NB4 (cell line): ENCODE measurements at regions not wholly inside any gene's neighbourhood (a gene's known extent, or its start where the extent isn't known, plus 50 kb on each side); places are given as distances from the start of the nearest gene placed in this dataset.

Source experiments
- POLR2A ChIP-seq: IDR thresholded peaks from 2 replicates; pipeline ENCODE4 v1.6.1; 2011; ENCODE audit warnings: mild to moderate bottlenecking; ENCODE audit not compliant: insufficient read length; ENCODE audit errors: extremely low read depth
- TF ChIP-seq, protein P1 (sequence below): IDR thresholded peaks from one replicate; pipeline ENCODE4 v1.5.1; 2012; ENCODE audit warnings: low read depth, low read length
- TF ChIP-seq, protein P2 (sequence below): IDR thresholded peaks from 2 replicates; pipeline ENCODE4 v1.6.1; 2011; ENCODE audit warnings: low read depth, low read length

DNA sequence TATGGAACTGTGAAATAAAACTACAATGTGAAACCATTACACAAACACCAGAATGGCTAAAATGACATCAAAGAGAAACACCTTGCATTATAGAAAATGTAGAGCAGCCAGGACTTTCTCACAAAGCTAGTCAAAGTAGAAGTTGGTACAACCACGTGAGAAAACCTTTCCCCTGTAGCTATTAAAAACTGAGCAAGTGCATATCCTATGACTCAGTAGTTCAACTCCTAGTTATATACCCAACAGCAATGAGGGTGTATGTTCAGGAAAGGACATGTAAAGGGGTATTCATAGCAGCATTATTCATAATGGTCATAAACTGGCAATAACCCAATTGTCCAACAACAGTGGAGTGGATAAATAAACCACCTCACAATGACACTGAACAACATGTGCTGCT is 177.5 kb upstream of the NUDT10 start:
- TF ChIP-seq, protein P1, sequence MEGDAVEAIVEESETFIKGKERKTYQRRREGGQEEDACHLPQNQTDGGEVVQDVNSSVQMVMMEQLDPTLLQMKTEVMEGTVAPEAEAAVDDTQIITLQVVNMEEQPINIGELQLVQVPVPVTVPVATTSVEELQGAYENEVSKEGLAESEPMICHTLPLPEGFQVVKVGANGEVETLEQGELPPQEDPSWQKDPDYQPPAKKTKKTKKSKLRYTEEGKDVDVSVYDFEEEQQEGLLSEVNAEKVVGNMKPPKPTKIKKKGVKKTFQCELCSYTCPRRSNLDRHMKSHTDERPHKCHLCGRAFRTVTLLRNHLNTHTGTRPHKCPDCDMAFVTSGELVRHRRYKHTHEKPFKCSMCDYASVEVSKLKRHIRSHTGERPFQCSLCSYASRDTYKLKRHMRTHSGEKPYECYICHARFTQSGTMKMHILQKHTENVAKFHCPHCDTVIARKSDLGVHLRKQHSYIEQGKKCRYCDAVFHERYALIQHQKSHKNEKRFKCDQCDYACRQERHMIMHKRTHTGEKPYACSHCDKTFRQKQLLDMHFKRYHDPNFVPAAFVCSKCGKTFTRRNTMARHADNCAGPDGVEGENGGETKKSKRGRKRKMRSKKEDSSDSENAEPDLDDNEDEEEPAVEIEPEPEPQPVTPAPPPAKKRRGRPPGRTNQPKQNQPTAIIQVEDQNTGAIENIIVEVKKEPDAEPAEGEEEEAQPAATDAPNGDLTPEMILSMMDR, result no peak
- TF ChIP-seq POLR2A, result no peak
- TF ChIP-seq, protein P2, sequence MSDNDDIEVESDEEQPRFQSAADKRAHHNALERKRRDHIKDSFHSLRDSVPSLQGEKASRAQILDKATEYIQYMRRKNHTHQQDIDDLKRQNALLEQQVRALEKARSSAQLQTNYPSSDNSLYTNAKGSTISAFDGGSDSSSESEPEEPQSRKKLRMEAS, result no peak
